H1 (cell line): ENCODE measurements at regions not wholly inside any gene's neighbourhood (a gene's known extent, or its start where the extent isn't known, plus 50 kb on each side); places are given as distances from the start of the nearest gene placed in this dataset.

Experiments
- CTCF ChIA-PET: fragments of 300-600 bp; sonication (Branson Sonifier 250); formaldehyde crosslinking; loops from one replicate; lab custom pipeline; 2021; ENCODE audit not compliant: partially characterized antibody; lab: Charles Lee
- POLR2A ChIA-PET: fragments of 300-600 bp; sonication (Branson Sonifier 250); formaldehyde crosslinking; loops from one replicate; lab custom pipeline; 2021; ENCODE audit warnings: inconsistent platforms; ENCODE audit not compliant: partially characterized antibody; lab: Charles Lee
- DNase-seq, 2 experiments: peaks; one replicate each; pipeline versions ENCODE4 v3.0.0 to v3.0.0-alpha.2; 2010 to 2022; ENCODE audit warnings: low spot score in 2 of 2, low read depth in 1 of 2, mixed read lengths in 1 of 2
- FAIRE-seq: peaks from 2 replicates; lab custom pipeline; 2011; peaks lifted over from hg19 to GRCh38; lab: Jason Lieb, UNC
- H2AFZ ChIP-seq: 2 replicates; pipeline ENCODE4 v1.8.1; 2012; ENCODE audit warnings: low read length, inconsistent platforms
- H2AK5ac ChIP-seq: 2 replicates; pipeline ENCODE4 v1.6.1; 2013; ENCODE audit warnings: low read depth, low read length
- H2BK120ac ChIP-seq: replicated peaks from 2 replicates; pipeline ENCODE3; 2013; ENCODE audit warnings: low read depth, low read length, inconsistent platforms
- H2BK12ac ChIP-seq: 2 replicates; pipeline ENCODE4 v1.6.1; 2013; ENCODE audit warnings: low read depth, low read length
- H2BK15ac ChIP-seq: 2 replicates; pipeline ENCODE4 v1.6.1; 2013; ENCODE audit warnings: low read length
- H2BK20ac ChIP-seq: 2 replicates; pipeline ENCODE4 v1.6.1; 2013; ENCODE audit warnings: low read length
- H2BK5ac ChIP-seq: 2 replicates; pipeline ENCODE4 v1.6.1; 2013; ENCODE audit warnings: low read depth, low read length
- H3K14ac ChIP-seq: 2 replicates; pipeline ENCODE4 v1.6.1; 2013; ENCODE audit warnings: inconsistent platforms; ENCODE audit not compliant: insufficient read length
- H3K18ac ChIP-seq: 2 replicates; pipeline ENCODE4 v1.6.1; 2013; ENCODE audit warnings: low read length; ENCODE audit errors: extremely low read depth
- H3K23ac ChIP-seq: 2 replicates; pipeline ENCODE4 v1.6.1; 2013; ENCODE audit warnings: inconsistent platforms; ENCODE audit not compliant: insufficient read length
- H3K23me2 ChIP-seq: 2 replicates; pipeline ENCODE4 v1.6.1; 2013; ENCODE audit warnings: low read depth, low read length
- H3K27ac ChIP-seq: 2 replicates; pipeline ENCODE4 v1.6.1; 2011; ENCODE audit warnings: low read depth, low read length, inconsistent platforms
- H3K27me3 ChIP-seq, 4 experiments: replicated peaks in 1 of 4; 1 replicate in 1 of 4; 2 replicates in 3 of 4; pipeline versions ENCODE4 v1.6.1 to v1.8.1; 2011 to 2013; ENCODE audit warnings: low read length in 3 of 4, mild to moderate bottlenecking in 3 of 4, inconsistent platforms in 2 of 4, mixed read lengths in 2 of 4, moderate library complexity in 1 of 4; ENCODE audit not compliant: control insufficient read depth in 3 of 4, insufficient read depth in 3 of 4; ENCODE audit errors: extremely low read depth in 1 of 4
- H3K36me3 ChIP-seq, 4 experiments: 2 replicates each; pipeline versions ENCODE4 v1.6.1 to v1.8.1; 2011 to 2013; ENCODE audit warnings: mild to moderate bottlenecking in 4 of 4, low read length in 3 of 4, moderate library complexity in 2 of 4, control low read depth in 1 of 4, inconsistent platforms in 1 of 4; ENCODE audit not compliant: insufficient read depth in 4 of 4, control insufficient read depth in 2 of 4
- H3K4ac ChIP-seq: replicated peaks from 2 replicates; pipeline ENCODE3; 2013; ENCODE audit warnings: low read length, low read depth, mixed read lengths, inconsistent platforms; ENCODE audit not compliant: insufficient read length
- H3K4me1 ChIP-seq, 4 experiments: replicated peaks in 1 of 4; 1 replicate in 1 of 4; 2 replicates in 3 of 4; pipeline versions ENCODE4 v1.6.1 to v1.8.1; 2011 to 2013; ENCODE audit warnings: low read length in 3 of 4, inconsistent platforms in 2 of 4, mixed read lengths in 1 of 4; ENCODE audit not compliant: insufficient read depth in 4 of 4, control insufficient read depth in 3 of 4
- H3K4me2 ChIP-seq, 2 experiments: 2 replicates each; pipeline versions ENCODE4 v1.6.1 to v1.8.1; 2011 to 2013; ENCODE audit warnings: low read depth in 2 of 2, low read length in 2 of 2, control low read depth in 1 of 2, inconsistent platforms in 1 of 2, mild to moderate bottlenecking in 1 of 2; ENCODE audit not compliant: insufficient read depth in 1 of 2
- H3K4me3 ChIP-seq, 4 experiments: fragments of 200-600, 300-600 bp in 1 of 4; sonication (generic), shearing (Covaris generic), sonication (Bioruptor Twin) in 1 of 4; 2 replicates each; pipeline versions ENCODE4 v1.5.1 to v1.8.1; 2011 to 2016; ENCODE audit warnings: low read length in 4 of 4, low read depth in 3 of 4, control low read depth in 2 of 4, inconsistent platforms in 2 of 4, mild to moderate bottlenecking in 2 of 4, mixed read lengths in 1 of 4, moderate library complexity in 1 of 4; ENCODE audit not compliant: insufficient read depth in 2 of 4; ENCODE audit errors: extremely low read depth in 1 of 4
- H3K56ac ChIP-seq: replicated peaks from 2 replicates; pipeline ENCODE3; 2013; ENCODE audit warnings: low read depth, mild to moderate bottlenecking, mixed read lengths, low read length, inconsistent platforms; ENCODE audit not compliant: insufficient read length
- H3K79me1 ChIP-seq: 2 replicates; pipeline ENCODE4 v1.6.1; 2013; ENCODE audit warnings: low read depth, low read length, control low read depth
- H3K79me2 ChIP-seq, 2 experiments: 2 replicates each; pipeline versions ENCODE4 v1.6.1 to v1.8.1; 2012 to 2013; ENCODE audit warnings: low read length in 2 of 2, mild to moderate bottlenecking in 2 of 2, inconsistent platforms in 1 of 2; ENCODE audit not compliant: insufficient read depth in 2 of 2, control insufficient read depth in 1 of 2
- H3K9ac ChIP-seq, 4 experiments: replicated peaks in 1 of 4; 1 replicate in 1 of 4; 2 replicates in 3 of 4; pipeline versions ENCODE4 v1.6.1 to v1.8.1; 2011 to 2013; ENCODE audit warnings: low read depth in 3 of 4, low read length in 3 of 4, control low read depth in 2 of 4, mild to moderate bottlenecking in 2 of 4, moderate library complexity in 2 of 4, inconsistent platforms in 1 of 4; ENCODE audit errors: extremely low read depth in 1 of 4
- H3K9me3 ChIP-seq, 2 experiments: 2 replicates each; pipeline versions ENCODE4 v1.6.1 to v1.8.1; 2012 to 2013; ENCODE audit warnings: mild to moderate bottlenecking in 2 of 2, moderate library complexity in 2 of 2, control low read depth in 1 of 2, inconsistent platforms in 1 of 2, low read depth in 1 of 2, low read length in 1 of 2, mixed read lengths in 1 of 2; ENCODE audit not compliant: insufficient read depth in 2 of 2
- H4K20me1 ChIP-seq, 2 experiments: replicated peaks in 1 of 2; 2 replicates each; pipeline versions ENCODE3 to v1.8.1; 2011 to 2013; ENCODE audit warnings: inconsistent platforms in 2 of 2, low read length in 2 of 2, mild to moderate bottlenecking in 1 of 2; ENCODE audit not compliant: insufficient read depth in 2 of 2, control insufficient read depth in 1 of 2
- H4K5ac ChIP-seq: 2 replicates; pipeline ENCODE4 v1.6.1; 2013; ENCODE audit warnings: low read length, low read depth, mixed read lengths, inconsistent platforms; ENCODE audit not compliant: insufficient read length
- H4K8ac ChIP-seq: 2 replicates; pipeline ENCODE4 v1.8.0; 2013; ENCODE audit warnings: mild to moderate bottlenecking, moderate library complexity, low read length, inconsistent platforms; ENCODE audit not compliant: insufficient read depth; ENCODE audit errors: extremely low read depth
- H4K91ac ChIP-seq: replicated peaks from 2 replicates; pipeline ENCODE3; 2013; ENCODE audit warnings: low read length, mixed read lengths, inconsistent platforms; ENCODE audit not compliant: insufficient read length
- ASH2L ChIP-seq: fragments of 200-600, 300-600 bp; sonication (generic); IDR thresholded peaks from one replicate; pipeline ENCODE4 v1.7.1; 2017; ENCODE audit warnings: low read length
- CREB1 ChIP-seq: IDR thresholded peaks from 2 replicates; pipeline ENCODE4 v1.6.1; 2012; ENCODE audit warnings: inconsistent platforms
- MAFK ChIP-seq: IDR thresholded peaks from 2 replicates; pipeline ENCODE4 v1.6.1; 2012; ENCODE audit warnings: low read depth, mild to moderate bottlenecking, improper control_type of control experiment, low read length
- SP2 ChIP-seq: IDR thresholded peaks from 2 replicates; pipeline ENCODE4 v1.6.1; 2012; ENCODE audit warnings: mild to moderate bottlenecking, low read length, inconsistent platforms
- TCF12 ChIP-seq: IDR thresholded peaks from 2 replicates; pipeline ENCODE4 v1.6.1; 2011; ENCODE audit warnings: low read depth, mild to moderate bottlenecking, low read length
- WGBS, 2 experiments: shearing (Covaris generic) in 1 of 2; methylation state at CpG; one replicate each; pipeline versions ENCODE4 v1.1.6 to v1.1.7; 2013 to 2015; ENCODE audit warnings: low lambda C conversion rate in 2 of 2, mixed read lengths in 2 of 2, inconsistent platforms in 1 of 2, low coverage in 1 of 2, missing lambda C conversion rate in 1 of 2; ENCODE audit not compliant: insufficient replicate concordance in 2 of 2, insufficient coverage in 1 of 2, insufficient read length in 1 of 2; ENCODE audit errors: extremely low coverage in 1 of 2, missing lambda C conversion rate in 1 of 2; 5-methylcytosine and 5-hydroxymethylcytosine counted together

DNA sequence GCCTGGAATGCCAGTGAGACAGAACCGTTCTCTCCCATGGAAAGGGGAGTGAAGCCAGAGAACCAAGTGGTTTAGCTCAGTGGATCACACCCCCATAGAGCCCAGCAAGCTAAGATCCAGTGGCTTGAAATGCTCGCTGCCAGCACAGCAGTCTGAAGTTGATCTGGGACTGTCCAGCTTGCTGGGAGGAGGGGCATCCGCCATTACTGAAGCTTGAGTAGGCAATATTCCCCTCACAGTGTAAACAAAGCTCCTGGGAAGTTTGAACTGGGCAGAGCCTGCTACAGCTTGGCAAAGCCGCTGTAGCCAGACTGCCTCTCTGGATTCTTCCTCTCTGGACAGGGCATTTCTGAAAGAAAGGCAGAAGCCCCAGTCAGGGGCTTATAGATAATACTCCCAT lies 374.3 kb upstream of the DCN start:
- H3K4me1 ChIP-seq, result no peaks in the 10 kb centered on the region
- DNase-seq (no peak), FAIRE-seq (no peak)
- no peaks in the 10 kb centered on the region for H3K79me2 ChIP-seq
- 94% methylated on average over 4 of the region's 4 CpGs; no CpG with 5 or more reads in 1 of the 2 experiments for WGBS, 2 experiments
- H3K18ac ChIP-seq, result no peak overlapping the region
- H4K20me1 ChIP-seq, result no peaks in the 10 kb centered on the region
- no peak overlapping the region for H3K4me2 ChIP-seq
- H3K27me3 ChIP-seq, result no peaks in the 10 kb centered on the region
- H4K5ac ChIP-seq, result no peak overlapping the region
- H2AK5ac ChIP-seq, result no peak overlapping the region
- peak overlapping the region; percentile 70 for H2AFZ ChIP-seq
- H3K4me3 ChIP-seq, result no peak overlapping the region
- TF ChIP-seq MAFK, result no peak
- TF ChIP-seq ASH2L, result no peak
- TF ChIP-seq TCF12, result no peak
- TF ChIP-seq SP2, result no peak
- no peak for TF ChIP-seq CREB1
- H3K23ac ChIP-seq, result no peak overlapping the region
- H2BK15ac ChIP-seq, result no peak overlapping the region
- no peak overlapping the region for H2BK20ac ChIP-seq
- no peak overlapping the region for H3K9ac ChIP-seq
- CTCF ChIA-PET, result interaction anchor here (1.0 kb wide), 1 partner anchor 21 kb away, joined by 4 read pairs; no protein-coding TSS in a partner anchor
- no peaks in the 10 kb centered on the region for H3K79me1 ChIP-seq
- no peak overlapping the region for H3K4ac ChIP-seq
- no peak overlapping the region for H2BK12ac ChIP-seq
- no peaks in the 10 kb centered on the region for H3K23me2 ChIP-seq
- H3K9me3 ChIP-seq, result no peaks in the 10 kb centered on the region
- no peak overlapping the region for H3K27ac ChIP-seq
- H3K14ac ChIP-seq, result no peak overlapping the region
- no peak overlapping the region for H2BK120ac ChIP-seq
- H4K91ac ChIP-seq, result no peak overlapping the region
- no peak overlapping the region for H2BK5ac ChIP-seq
- POLR2A ChIA-PET, result no interaction called here
- no peak overlapping the region for H4K8ac ChIP-seq
- H3K36me3 ChIP-seq, result no peaks in the 10 kb centered on the region
- no peak overlapping the region for H3K56ac ChIP-seq
